Naive thymus-derived CD4-positive, alpha-beta T cell (primary cell): ENCODE measurements at regions not wholly inside any gene's neighbourhood (a gene's known extent, or its start where the extent isn't known, plus 50 kb on each side); places are given as distances from the start of the nearest gene placed in this dataset.

ENCODE experiments used
- ATAC-seq: fragments of 150-1000 bp; cut with Tn5 transposase; 2 replicates; pipeline ENCODE4 v1.10.0; 2021; ENCODE audit warnings: mild to moderate bottlenecking, moderate library complexity
- CTCF ChIA-PET: fragments of 350-600 bp; sonication (Branson Sonifier 250); formaldehyde crosslinking; loops from one replicate; lab custom pipeline; 2021; ENCODE audit warnings: antibody characterized with exemption; lab: Charles Lee
- POLR2A ChIA-PET: fragments of 350-600 bp; sonication (Branson Sonifier 250); formaldehyde crosslinking; loops from one replicate; lab custom pipeline; 2021; ENCODE audit warnings: antibody characterized with exemption, inconsistent platforms; lab: Charles Lee
- DNase-seq, 9 donors: peaks; one replicate each; pipeline versions ENCODE4 v3.0.0 to v3.0.0-alpha.2; 2020 to 2022; ENCODE audit warnings: mixed read lengths in 1 of 9
- H3K27ac ChIP-seq: one replicate; pipeline ENCODE4 v1.7.0; 2013; ENCODE audit warnings: mild to moderate bottlenecking, low read depth, low read length, moderate library complexity
- H3K27me3 ChIP-seq, 2 donors: one replicate each; pipeline ENCODE4 v1.7.0; 2013; ENCODE audit warnings: low read length in 2 of 2, mild to moderate bottlenecking in 2 of 2, moderate library complexity in 2 of 2; ENCODE audit not compliant: control insufficient read depth in 2 of 2, insufficient read depth in 2 of 2
- H3K36me3 ChIP-seq, 3 experiments: 1 replicate in 2 of 3; 2 replicates in 1 of 3; pipeline ENCODE4 v1.7.0; 2013; ENCODE audit warnings: low read length in 3 of 3, mild to moderate bottlenecking in 3 of 3, moderate library complexity in 1 of 3; ENCODE audit not compliant: insufficient read depth in 3 of 3, control insufficient read depth in 2 of 3
- H3K4me1 ChIP-seq, 2 donors: one replicate each; pipeline ENCODE4 v1.7.0; 2013; ENCODE audit warnings: low read length in 2 of 2, mild to moderate bottlenecking in 2 of 2, moderate library complexity in 1 of 2; ENCODE audit not compliant: control insufficient read depth in 2 of 2, insufficient read depth in 2 of 2
- H3K4me3 ChIP-seq: 2 replicates; pipeline ENCODE4 v1.7.0; 2013; ENCODE audit warnings: mild to moderate bottlenecking, low read length
- H3K9me3 ChIP-seq, 3 experiments: 1 replicate in 2 of 3; 2 replicates in 1 of 3; pipeline ENCODE4 v1.7.0; 2013; ENCODE audit warnings: low read length in 3 of 3; ENCODE audit not compliant: control insufficient read depth in 2 of 3
- H3K27ac Mint-ChIP-seq, 9 donors: one replicate each; pipeline ENCODE4 v1.8.0; 2020 to 2022; ENCODE audit warnings: mixed read lengths in 9 of 9, mild to moderate bottlenecking in 8 of 9, moderate library complexity in 5 of 9, inconsistent platforms in 2 of 9
- H3K27me3 Mint-ChIP-seq, 5 donors: one replicate each; pipeline ENCODE4 v1.8.0; 2021 to 2022; ENCODE audit warnings: mixed read lengths in 5 of 5, mild to moderate bottlenecking in 1 of 5
- H3K36me3 Mint-ChIP-seq, 5 donors: one replicate each; pipeline ENCODE4 v1.8.0; 2020 to 2022; ENCODE audit warnings: mixed read lengths in 5 of 5, mild to moderate bottlenecking in 3 of 5, inconsistent platforms in 1 of 5
- H3K4me1 Mint-ChIP-seq, 7 donors: one replicate each; pipeline ENCODE4 v1.8.0; 2020 to 2022; ENCODE audit warnings: mixed read lengths in 7 of 7, mild to moderate bottlenecking in 3 of 7, inconsistent platforms in 1 of 7
- H3K4me3 Mint-ChIP-seq, 10 donors: one replicate each; pipeline ENCODE4 v1.8.0; 2020 to 2022; ENCODE audit warnings: mild to moderate bottlenecking in 10 of 10, mixed read lengths in 10 of 10, moderate library complexity in 6 of 10, inconsistent platforms in 2 of 10
- H3K9me3 Mint-ChIP-seq, 11 donors: one replicate each; pipeline ENCODE4 v1.8.0; 2020 to 2022; ENCODE audit warnings: mixed read lengths in 11 of 11, mild to moderate bottlenecking in 4 of 11, inconsistent platforms in 1 of 11, moderate library complexity in 1 of 11
- intact Hi-C, 2 donors: fragments of 100-400 bp; cut with micrococcal nuclease; formaldehyde crosslinking; loops; one replicate each; pipeline ENCODE4 v1.15.1; 2023

- Histone ChIP-seq H3K36me3 (no peaks in the 10 kb centered on the region), H3K27me3 (no peaks in the 10 kb centered on the region), H3K4me3 (no peak overlapping the region), H3K4me1 (no peaks in the 10 kb centered on the region), H3K27ac (no peak overlapping the region), H3K9me3 (no peaks in the 10 kb centered on the region)
- intact Hi-C loops, result no loop called here
- DNase-seq, result no peak
- peaks cover 0 to 41% (median 6%) of the 10 kb centered on the region in 5 donors for H3K27me3 Mint-ChIP-seq
- CTCF ChIA-PET, result no interaction called here
- H3K36me3 Mint-ChIP-seq, result no peaks in the 10 kb centered on the region
- H3K4me3 Mint-ChIP-seq, result no peak overlapping the region
- no peaks in the 10 kb centered on the region for H3K4me1 Mint-ChIP-seq
- H3K27ac Mint-ChIP-seq, result no peak overlapping the region
- no peak for ATAC-seq
- H3K9me3 Mint-ChIP-seq, result peaks cover 0 to 2% (median 0%) of the 10 kb centered on the region in 11 donors
- POLR2A ChIA-PET, result no interaction called here
Measured at GRCh38 chr11:119790476-119790875, 61.5 kb upstream of the NECTIN1 start.

GRCh38 chr11:119789766-119790407, 60.9 kb upstream of the NECTIN1 start:
- intact Hi-C loops, result no loop called here
- Mint-ChIP-seq H3K27me3 (peaks cover 0 to 38% (median 6%) of the 10 kb centered on the region in 5 donors), H3K27ac (no peak overlapping the region), H3K9me3 (peaks cover 0 to 2% (median 0%) of the 10 kb centered on the region in 11 donors), H3K4me3 (no peak overlapping the region), H3K4me1 (no peaks in the 10 kb centered on the region), H3K36me3 (no peaks in the 10 kb centered on the region)
- no peak for ATAC-seq
- ChIA-PET CTCF (no interaction called here), POLR2A (no interaction called here)
- Histone ChIP-seq H3K27ac (no peak overlapping the region), H3K27me3 (no peaks in the 10 kb centered on the region), H3K36me3 (no peaks in the 10 kb centered on the region), H3K4me3 (no peak overlapping the region), H3K9me3 (no peaks in the 10 kb centered on the region), H3K4me1 (no peaks in the 10 kb centered on the region)
- DNase-seq, result no peak

- no peak overlapping the region for H3K27ac Mint-ChIP-seq
- H3K4me3 Mint-ChIP-seq, result no peak overlapping the region
- H3K4me1 Mint-ChIP-seq, result no peaks in the 10 kb centered on the region
Measured at GRCh38 chr11:119788911-119789560, 60.0 kb upstream of the NECTIN1 start.

GRCh38 chr11:119788096-119788883, 59.3 kb upstream of the NECTIN1 start:
- Mint-ChIP-seq H3K27ac (no peak overlapping the region), H3K27me3 (peaks cover 0 to 39% (median 6%) of the 10 kb centered on the region in 5 donors), H3K4me3 (no peak overlapping the region), H3K4me1 (no peaks in the 10 kb centered on the region), H3K36me3 (no peaks in the 10 kb centered on the region), H3K9me3 (peaks cover 0 to 6% (median 0%) of the 10 kb centered on the region in 11 donors)
- POLR2A ChIA-PET, result no interaction called here
- DNase-seq (no peak), ATAC-seq (no peak)
- intact Hi-C loops, result no loop called here
- Histone ChIP-seq H3K9me3 (no peaks in the 10 kb centered on the region), H3K4me3 (no peak overlapping the region), H3K27me3 (no peaks in the 10 kb centered on the region), H3K4me1 (no peaks in the 10 kb centered on the region), H3K27ac (no peak overlapping the region), H3K36me3 (no peaks in the 10 kb centered on the region)
- CTCF ChIA-PET, result no interaction called here

More at GRCh38 chr11:119788911-119789560, 60.0 kb upstream of the NECTIN1 start:
- H3K27me3 Mint-ChIP-seq, result peaks cover 0 to 41% (median 6%) of the 10 kb centered on the region in 5 donors
- POLR2A ChIA-PET, result no interaction called here
- CTCF ChIA-PET, result no interaction called here
- intact Hi-C loops, result no loop called here
- no peaks in the 10 kb centered on the region for H3K9me3 ChIP-seq
- DNase-seq (no peak), ATAC-seq (no peak)
- H3K27ac ChIP-seq, result no peak overlapping the region
- H3K27me3 ChIP-seq, result no peaks in the 10 kb centered on the region
- no peaks in the 10 kb centered on the region for H3K36me3 Mint-ChIP-seq
- peaks cover 0 to 4% (median 0%) of the 10 kb centered on the region in 11 donors for H3K9me3 Mint-ChIP-seq
- H3K36me3 ChIP-seq, result no peaks in the 10 kb centered on the region
- H3K4me3 ChIP-seq, result no peak overlapping the region
- no peaks in the 10 kb centered on the region for H3K4me1 ChIP-seq

- H3K27ac Mint-ChIP-seq, result no peak overlapping the region
Measured at GRCh38 chr11:119787074-119787461, 58.1 kb upstream of the NECTIN1 start.

GRCh38 chr11:119786431-119787073, 57.6 kb upstream of the NECTIN1 start:
- CTCF ChIA-PET, result no interaction called here
- H3K36me3 Mint-ChIP-seq, result peaks cover 0 to 7% (median 0%) of the 10 kb centered on the region in 5 donors
- H3K4me3 Mint-ChIP-seq, result no peak overlapping the region

More at GRCh38 chr11:119787074-119787461, 58.1 kb upstream of the NECTIN1 start:
- Histone ChIP-seq H3K27me3 (no peaks in the 10 kb centered on the region), H3K27ac (no peak overlapping the region), H3K4me3 (no peak overlapping the region), H3K36me3 (no peaks in the 10 kb centered on the region), H3K9me3 (no peaks in the 10 kb centered on the region), H3K4me1 (no peaks in the 10 kb centered on the region)
- Mint-ChIP-seq H3K9me3 (peaks cover 0 to 6% (median 0%) of the 10 kb centered on the region in 11 donors), H3K4me3 (no peak overlapping the region), H3K27me3 (peaks cover 2 to 40% (median 14%) of the 10 kb centered on the region in 5 donors), H3K36me3 (peaks cover 0 to 3% (median 0%) of the 10 kb centered on the region in 5 donors), H3K4me1 (no peaks in the 10 kb centered on the region)
- intact Hi-C loops, result no loop called here
- ChIA-PET CTCF (no interaction called here), POLR2A (no interaction called here)
- DNase-seq (no peak), ATAC-seq (no peak)

More at GRCh38 chr11:119786431-119787073, 57.6 kb upstream of the NECTIN1 start:
- ATAC-seq (no peak), DNase-seq (no peak)
- H3K27ac Mint-ChIP-seq, result no peak overlapping the region
- POLR2A ChIA-PET, result no interaction called here
- Histone ChIP-seq H3K36me3 (no peaks in the 10 kb centered on the region), H3K27ac (no peak overlapping the region), H3K9me3 (no peaks in the 10 kb centered on the region), H3K4me1 (no peaks in the 10 kb centered on the region), H3K4me3 (no peak overlapping the region), H3K27me3 (no peaks in the 10 kb centered on the region)
- peaks cover 4 to 45% (median 20%) of the 10 kb centered on the region in 5 donors for H3K27me3 Mint-ChIP-seq
- H3K9me3 Mint-ChIP-seq, result peaks cover 0 to 6% (median 0%) of the 10 kb centered on the region in 11 donors
- H3K4me1 Mint-ChIP-seq, result no peaks in the 10 kb centered on the region
- intact Hi-C loops, result no loop called here
